Esophagus squamous epithelium (tissue), 5 donors: ENCODE measurements at regions not wholly inside any gene's neighbourhood (a gene's known extent, or its start where the extent isn't known, plus 50 kb on each side); places are given as distances from the start of the nearest gene placed in this dataset.

Experiments
- DNase-seq: peaks from one replicate; lab custom pipeline; 2025; lab: John Stamatoyannopoulos, UW
- H3K27ac ChIP-seq, 4 donors: fragments of 200-600 bp; sonication (generic); one replicate each; pipeline ENCODE4 v1.5.1; 2016 to 2019; ENCODE audit warnings: mild to moderate bottlenecking in 1 of 4
- H3K27me3 ChIP-seq, 4 donors: fragments of 200-600 bp; sonication (generic); 1 replicate in 3 of 4; 2 replicates in 1 of 4; pipeline versions ENCODE4 v1.5.1 to v1.6.0; 2017 to 2021; ENCODE audit warnings: antibody characterized with exemption in 1 of 4
- H3K36me3 ChIP-seq, 3 donors: fragments of 200-600 bp; sonication (generic); one replicate each; pipeline ENCODE4 v1.5.1; 2016 to 2019
- H3K4me1 ChIP-seq, 3 donors: fragments of 200-600 bp; sonication (generic); one replicate each; pipeline ENCODE4 v1.5.1; 2017 to 2019
- H3K4me3 ChIP-seq, 4 donors: fragments of 200-600 bp; sonication (generic); 1 replicate in 3 of 4; 2 replicates in 1 of 4; pipeline ENCODE4 v1.5.1; 2016 to 2019; ENCODE audit warnings: mild to moderate bottlenecking in 2 of 4, moderate library complexity in 1 of 4
- H3K9me3 ChIP-seq, 3 donors: fragments of 200-600 bp; sonication (generic); one replicate each; pipeline ENCODE4 v1.5.1; 2016 to 2019
- POLR2A ChIP-seq, 4 donors: fragments of 450-650 bp; IDR thresholded peaks; one replicate each; pipeline ENCODE4 v1.6.1; 2017; ENCODE audit warnings: antibody characterized with exemption in 4 of 4, mild to moderate bottlenecking in 4 of 4, moderate library complexity in 3 of 4
- WGBS, 2 donors: methylation state at CpG; one replicate each; pipeline ENCODE4 v1.1.5; 2018; 5-methylcytosine and 5-hydroxymethylcytosine counted together
- intact Hi-C: fragments of 100-400 bp; cut with DNase I; formaldehyde crosslinking; loops from one replicate; pipeline ENCODE4 v1.15.0; 2022
- TF ChIP-seq, protein P1 (sequence below), 6 experiments: fragments of 450-650 bp in 4 of 6; fragments of 200-600 bp in 2 of 6; sonication (generic) in 2 of 6; IDR thresholded peaks; one replicate each; pipeline ENCODE4 v1.5.1; 2016 to 2019; ENCODE audit warnings: antibody characterized with exemption in 6 of 6, mild to moderate bottlenecking in 4 of 6, moderate library complexity in 4 of 6
- donor health status: DM: yes; HTN: yes; CAD: no.

GRCh38 chr17:56733833-56734232 lies 99.9 kb downstream of the C17orf67 start:
- no peaks in the 10 kb centered on the region for H3K36me3 ChIP-seq
- intact Hi-C loops, result no loop called here
- no peaks in the 10 kb centered on the region for H3K9me3 ChIP-seq
- no peak for DNase-seq
- no peak overlapping the region for H3K27ac ChIP-seq
- H3K4me1 ChIP-seq, result no peaks in the 10 kb centered on the region
- WGBS, 2 donors, result 68 to 82% methylated on average over 5 of the region's 5 CpGs
- H3K27me3 ChIP-seq, result peaks cover 0 to 11% (median 0%) of the 10 kb centered on the region in 4 donors
- H3K4me3 ChIP-seq, result no peak overlapping the region
- TF ChIP-seq, protein P1, sequence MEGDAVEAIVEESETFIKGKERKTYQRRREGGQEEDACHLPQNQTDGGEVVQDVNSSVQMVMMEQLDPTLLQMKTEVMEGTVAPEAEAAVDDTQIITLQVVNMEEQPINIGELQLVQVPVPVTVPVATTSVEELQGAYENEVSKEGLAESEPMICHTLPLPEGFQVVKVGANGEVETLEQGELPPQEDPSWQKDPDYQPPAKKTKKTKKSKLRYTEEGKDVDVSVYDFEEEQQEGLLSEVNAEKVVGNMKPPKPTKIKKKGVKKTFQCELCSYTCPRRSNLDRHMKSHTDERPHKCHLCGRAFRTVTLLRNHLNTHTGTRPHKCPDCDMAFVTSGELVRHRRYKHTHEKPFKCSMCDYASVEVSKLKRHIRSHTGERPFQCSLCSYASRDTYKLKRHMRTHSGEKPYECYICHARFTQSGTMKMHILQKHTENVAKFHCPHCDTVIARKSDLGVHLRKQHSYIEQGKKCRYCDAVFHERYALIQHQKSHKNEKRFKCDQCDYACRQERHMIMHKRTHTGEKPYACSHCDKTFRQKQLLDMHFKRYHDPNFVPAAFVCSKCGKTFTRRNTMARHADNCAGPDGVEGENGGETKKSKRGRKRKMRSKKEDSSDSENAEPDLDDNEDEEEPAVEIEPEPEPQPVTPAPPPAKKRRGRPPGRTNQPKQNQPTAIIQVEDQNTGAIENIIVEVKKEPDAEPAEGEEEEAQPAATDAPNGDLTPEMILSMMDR (IDR thresholded peaks at IDR 0.05), result no peak
- no peak for TF ChIP-seq POLR2A (IDR thresholded peaks at IDR 0.05)

GRCh38 chr17:56735842-56736241 lies 97.9 kb downstream of the C17orf67 start:
- no peak overlapping the region for H3K27ac ChIP-seq
- DNase-seq, result no peak
- TF ChIP-seq POLR2A (IDR thresholded peaks at IDR 0.05), result no peak
- TF ChIP-seq, protein P1 (IDR thresholded peaks at IDR 0.05), result no peak
- H3K27me3 ChIP-seq, result peaks cover 0 to 8% (median 0%) of the 10 kb centered on the region in 4 donors
- no peaks in the 10 kb centered on the region for H3K4me1 ChIP-seq
- H3K4me3 ChIP-seq, result no peak overlapping the region
- intact Hi-C loops, result no loop called here
- H3K9me3 ChIP-seq, result no peaks in the 10 kb centered on the region
- 79 to 86% methylated on average over 6 of the region's 6 CpGs for WGBS, 2 donors
- no peaks in the 10 kb centered on the region for H3K36me3 ChIP-seq

- no peak for DNase-seq
- no peak overlapping the region for H3K27ac ChIP-seq
- H3K4me1 ChIP-seq, result no peaks in the 10 kb centered on the region
- TF ChIP-seq POLR2A (IDR thresholded peaks at IDR 0.05), result no peak
- TF ChIP-seq, protein P1 (IDR thresholded peaks at IDR 0.05), result no peak
- H3K27me3 ChIP-seq, result peaks cover 0 to 8% (median 0%) of the 10 kb centered on the region in 4 donors
- no peaks in the 10 kb centered on the region for H3K9me3 ChIP-seq
- WGBS, 2 donors, result 70 to 79% methylated on average over 13 to 14 of the region's 22 CpGs
- intact Hi-C loops, result no loop called here
- H3K4me3 ChIP-seq, result no peak overlapping the region
- H3K36me3 ChIP-seq, result no peaks in the 10 kb centered on the region
Observed at GRCh38 chr17:56737421-56738161, 96.1 kb downstream of the C17orf67 start.

- H3K4me3 ChIP-seq, result no peak overlapping the region
- H3K27me3 ChIP-seq, result peaks cover 0 to 11% (median 0%) of the 10 kb centered on the region in 4 donors
- TF ChIP-seq, protein P1 (IDR thresholded peaks at IDR 0.05), result no peak
- TF ChIP-seq POLR2A (IDR thresholded peaks at IDR 0.05), result no peak
- H3K27ac ChIP-seq, result no peak overlapping the region
- intact Hi-C loops, result no loop called here
- H3K4me1 ChIP-seq, result no peaks in the 10 kb centered on the region
- no peaks in the 10 kb centered on the region for H3K9me3 ChIP-seq
- no peak for DNase-seq
- H3K36me3 ChIP-seq, result no peaks in the 10 kb centered on the region
Observed at GRCh38 chr17:56739376-56739775, 94.3 kb downstream of the C17orf67 start.

DNA sequence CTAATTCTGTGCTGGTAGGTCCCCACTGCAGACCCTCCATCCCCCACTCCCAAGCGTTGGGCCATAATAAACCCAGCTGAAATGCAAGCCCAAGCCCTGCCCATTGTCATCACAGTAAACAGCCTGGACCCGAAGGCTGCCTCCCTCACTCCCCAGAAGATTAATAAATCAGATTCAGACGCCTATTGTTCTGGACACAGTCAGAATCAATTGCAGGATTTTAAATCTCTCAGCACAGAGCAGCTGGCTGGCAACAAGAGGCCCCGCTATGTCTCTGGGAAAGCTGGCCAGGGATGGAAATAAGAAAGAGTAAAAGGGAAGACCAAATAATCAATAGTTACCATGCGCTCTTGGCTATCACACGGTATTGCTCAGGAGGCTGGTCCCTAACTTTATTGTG lies 93.9 kb downstream of the C17orf67 start:
- no peaks in the 10 kb centered on the region for H3K4me1 ChIP-seq
- TF ChIP-seq, protein P1 (IDR thresholded peaks at IDR 0.05), result no peak
- no peak for TF ChIP-seq POLR2A (IDR thresholded peaks at IDR 0.05)
- no peaks in the 10 kb centered on the region for H3K9me3 ChIP-seq
- H3K27me3 ChIP-seq, result peaks cover 0 to 11% (median 0%) of the 10 kb centered on the region in 4 donors
- H3K4me3 ChIP-seq, result no peak overlapping the region
- 67 to 84% methylated on average over 3 to 6 of the region's 6 CpGs for WGBS, 2 donors
- DNase-seq, result no peak
- no peak overlapping the region for H3K27ac ChIP-seq
- no peaks in the 10 kb centered on the region for H3K36me3 ChIP-seq
- intact Hi-C loops, result no loop called here
